HG03135 (cell line): ENCODE measurements at regions not wholly inside any gene's neighbourhood (a gene's known extent, or its start where the extent isn't known, plus 50 kb on each side); places are given as distances from the start of the nearest gene placed in this dataset.

Experiments
- ATAC-seq: cut with Tn5 transposase; IDR thresholded peaks from one replicate; pipeline ENCODE4 v1.9.1; 2021; ENCODE audit warnings: mild to moderate bottlenecking, moderate library complexity; ENCODE audit not compliant: unreplicated experiment

DNA sequence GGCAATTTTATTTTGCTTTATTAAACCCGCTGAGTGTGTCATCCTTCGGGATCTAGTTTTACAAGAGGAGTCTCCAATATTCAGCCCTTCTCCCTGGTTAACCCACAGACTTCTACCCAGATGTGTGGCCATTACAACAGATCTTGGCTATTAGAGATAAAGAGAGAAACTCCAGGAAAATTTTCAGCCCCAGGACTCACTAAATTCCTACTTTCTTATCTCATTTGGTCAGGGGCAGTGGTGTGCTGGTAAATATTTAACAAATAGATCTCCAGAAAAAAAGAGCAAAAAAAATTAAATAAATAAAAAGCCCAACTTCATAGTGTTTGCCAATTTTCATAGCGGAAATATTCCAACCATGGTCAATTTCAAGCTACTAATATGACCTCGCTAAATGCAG lies 168.4 kb downstream of the RND3 start:
- ATAC-seq: no peak

DNA sequence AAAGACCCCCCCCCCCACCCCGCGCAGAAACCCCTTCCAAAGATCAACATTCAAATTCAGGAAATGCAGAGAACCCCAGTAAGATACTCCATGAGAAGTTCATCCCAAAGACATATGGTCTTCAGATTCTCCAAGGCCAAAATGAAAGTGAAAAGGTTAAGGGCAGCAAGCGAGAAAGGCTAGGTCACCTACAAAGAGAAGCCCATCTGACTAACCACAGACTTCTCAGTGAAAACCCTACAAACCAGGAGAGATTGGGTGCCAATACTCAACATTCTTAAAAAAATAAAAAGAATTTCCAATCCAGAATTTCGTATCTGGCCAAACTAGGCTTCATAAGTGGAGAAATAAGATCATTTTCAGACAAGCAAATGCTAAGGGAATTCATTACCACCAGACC lies 175.2 kb downstream of the RND3 start:
- ATAC-seq: no peak

DNA sequence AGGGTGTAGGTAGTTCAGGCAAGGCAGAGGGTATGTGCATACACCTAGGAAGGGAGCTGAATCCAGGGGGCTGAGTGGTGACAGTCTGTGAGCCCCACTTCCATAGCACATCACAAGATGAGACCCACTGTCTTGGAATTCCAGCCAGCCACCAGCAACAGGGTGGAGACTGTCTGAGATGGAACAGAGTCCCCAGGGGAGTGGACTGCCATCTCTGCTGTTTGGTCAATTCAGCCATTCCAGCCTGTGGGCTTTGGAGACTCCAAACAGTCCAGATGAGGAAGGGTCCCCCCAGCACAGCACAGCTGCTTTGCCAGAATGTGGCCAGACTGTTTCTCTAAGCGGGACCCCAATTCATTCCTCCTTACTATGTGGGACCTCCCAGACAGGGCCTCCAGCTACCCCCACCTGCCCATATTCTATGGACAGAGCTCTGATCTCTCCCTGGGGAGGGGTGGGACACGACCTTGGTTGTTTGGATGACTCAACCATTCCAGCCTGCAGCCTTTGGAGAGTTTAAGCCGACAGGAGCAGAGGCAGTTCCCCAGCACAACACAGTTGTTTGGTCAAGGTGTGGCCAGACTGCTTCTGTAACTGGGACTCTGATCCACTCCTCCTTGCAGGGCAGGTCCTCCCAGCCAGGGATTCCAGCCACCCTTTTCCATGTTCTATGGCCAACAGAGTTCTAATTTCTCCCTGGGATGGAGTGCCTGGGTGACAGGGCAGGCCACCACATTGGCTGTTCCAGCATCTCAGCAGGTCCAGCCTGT lies 178.0 kb downstream of the RND3 start:
- ATAC-seq: no peak

DNA sequence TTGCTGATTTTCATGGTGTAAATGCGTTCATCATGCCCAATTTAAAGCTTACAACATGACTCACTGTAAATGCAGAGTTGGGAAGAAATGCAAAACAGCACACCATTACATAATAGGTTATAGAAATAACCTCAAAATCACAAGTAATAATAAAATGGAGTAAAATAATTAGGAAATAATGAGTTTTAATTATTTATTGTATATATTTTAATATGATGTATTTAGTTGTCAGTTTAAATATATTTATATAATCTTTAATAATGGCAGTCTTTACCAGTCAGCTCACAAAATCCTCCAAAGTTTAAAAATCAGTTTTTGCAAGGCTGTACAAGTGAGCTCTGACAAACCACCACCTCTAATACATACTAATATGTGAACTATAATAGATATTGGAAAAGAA lies 180.2 kb downstream of the RND3 start:
- no peak for ATAC-seq

DNA sequence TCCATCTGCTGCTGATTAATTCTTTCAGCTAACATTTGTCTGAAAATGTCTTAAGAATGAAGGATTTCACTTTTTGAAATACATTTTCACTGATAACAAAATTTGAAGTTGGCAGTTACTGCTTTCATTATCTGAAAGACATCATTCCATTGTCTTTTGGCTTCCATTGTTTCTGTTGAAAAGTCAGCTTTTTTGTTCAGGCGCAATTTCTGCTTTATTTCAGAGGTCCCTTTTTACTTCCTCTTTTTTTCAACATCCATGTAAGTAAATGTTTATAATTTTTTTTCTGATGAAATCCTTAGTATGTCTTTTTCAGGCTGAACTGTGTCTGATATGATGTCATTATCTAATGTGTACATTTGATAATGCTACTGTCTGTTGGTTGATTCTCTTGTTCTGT lies 184.2 kb downstream of the RND3 start:
- no peak for ATAC-seq

DNA sequence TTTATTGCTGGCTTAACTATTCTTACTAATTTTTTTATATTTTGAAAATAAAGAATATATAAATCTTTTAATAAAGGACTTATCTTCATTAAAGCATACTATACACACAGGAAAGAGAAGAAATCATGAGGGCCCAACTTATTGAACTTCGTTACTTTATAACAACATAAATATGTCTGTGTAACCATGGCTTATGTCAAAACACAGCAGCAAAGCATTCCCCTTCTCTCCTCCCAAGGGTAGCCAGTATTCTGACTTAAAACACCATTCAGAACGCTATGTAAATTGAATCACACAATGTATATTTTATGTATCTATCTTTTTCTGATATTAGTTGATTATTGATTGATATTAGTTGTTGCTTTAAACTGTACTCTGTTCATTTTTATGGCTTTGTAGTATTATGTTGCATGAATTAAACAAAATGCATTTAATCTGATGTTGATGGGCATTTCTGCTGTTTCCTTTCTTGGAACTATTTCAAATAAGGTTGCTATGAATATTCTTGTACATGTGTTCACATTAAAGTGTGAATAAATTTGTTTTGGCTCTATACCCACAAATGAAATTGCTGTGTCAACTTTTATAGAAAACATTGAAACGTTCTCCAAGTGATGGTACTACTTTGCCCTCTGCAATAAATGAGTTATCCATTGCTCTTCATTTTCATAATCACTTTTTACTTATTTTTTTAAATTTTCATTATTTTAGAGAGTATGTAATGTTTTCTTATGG lies 188.7 kb downstream of the RND3 start:
- ATAC-seq: no peak

DNA sequence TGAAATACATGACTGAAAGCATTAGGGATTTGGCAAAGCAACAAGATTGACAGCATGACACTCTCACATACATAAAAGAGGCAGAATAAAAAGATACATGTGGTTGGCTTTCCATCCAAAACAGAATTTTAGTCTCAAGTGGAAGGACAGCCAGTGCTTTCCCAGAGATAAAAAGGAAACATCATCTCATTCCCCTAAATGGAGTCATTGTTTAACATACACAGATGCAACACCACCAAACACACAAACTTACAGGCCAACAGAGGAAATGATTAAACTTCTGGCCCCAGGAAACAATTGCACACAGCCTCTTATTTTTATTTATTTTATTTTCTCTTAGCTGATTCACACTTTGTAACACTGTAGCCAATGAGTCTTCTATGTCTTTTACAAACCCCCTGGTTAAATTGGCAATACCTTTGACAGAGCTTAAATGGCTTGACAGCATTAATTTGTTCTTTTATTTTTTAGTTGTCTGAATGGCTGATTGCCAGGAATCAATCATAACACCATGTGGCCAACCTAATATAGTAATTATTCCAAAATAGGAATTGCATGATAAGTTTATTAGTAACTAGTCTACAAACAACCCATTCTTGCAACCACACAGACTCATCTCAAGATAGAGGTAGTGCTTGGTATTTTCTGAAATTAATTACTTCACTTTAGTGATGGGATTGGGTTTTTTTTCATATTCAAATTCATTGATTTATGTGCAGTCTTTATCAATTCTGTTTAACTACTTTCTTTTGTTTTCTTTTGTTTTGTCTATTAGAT lies 190.5 kb downstream of the RND3 start:
- ATAC-seq: no peak

DNA sequence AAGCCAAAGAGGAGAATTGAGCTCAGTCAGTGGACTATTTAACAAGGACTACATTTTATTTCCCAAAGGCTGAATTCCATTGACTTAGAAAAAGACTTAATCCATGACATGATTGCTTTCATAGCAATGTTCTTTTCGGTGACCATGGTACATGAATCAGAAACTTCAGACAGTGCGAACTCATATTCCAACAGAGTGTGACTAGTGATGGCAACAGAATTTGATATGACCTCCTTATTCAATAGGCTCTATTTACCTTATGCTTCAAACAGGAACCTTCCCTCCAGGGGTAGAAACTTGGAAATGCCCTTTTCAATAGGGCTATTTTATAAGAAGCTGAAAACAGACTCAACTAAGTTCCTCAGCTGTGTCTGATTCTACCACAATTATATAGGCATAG lies 191.9 kb downstream of the RND3 start:
- ATAC-seq: no peak

DNA sequence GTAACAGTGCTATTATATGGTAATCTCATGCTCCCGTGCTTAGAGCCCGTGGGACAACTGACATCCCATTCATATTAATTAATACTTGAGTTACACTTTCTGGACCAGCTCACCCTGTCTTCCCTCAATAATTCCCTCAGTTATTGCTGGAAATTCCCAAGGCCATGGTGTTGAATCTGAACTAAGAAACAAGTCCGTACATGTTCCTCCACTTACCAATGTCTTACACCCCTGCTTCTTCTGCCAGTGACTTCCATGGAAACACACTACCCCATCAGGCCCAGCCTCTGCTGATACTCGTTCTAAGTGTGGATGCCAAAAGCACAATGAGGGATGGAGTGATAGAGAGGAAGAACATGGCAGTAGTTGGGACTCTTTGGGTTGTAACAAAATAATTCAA lies 193.7 kb downstream of the RND3 start:
- no peak for ATAC-seq

DNA sequence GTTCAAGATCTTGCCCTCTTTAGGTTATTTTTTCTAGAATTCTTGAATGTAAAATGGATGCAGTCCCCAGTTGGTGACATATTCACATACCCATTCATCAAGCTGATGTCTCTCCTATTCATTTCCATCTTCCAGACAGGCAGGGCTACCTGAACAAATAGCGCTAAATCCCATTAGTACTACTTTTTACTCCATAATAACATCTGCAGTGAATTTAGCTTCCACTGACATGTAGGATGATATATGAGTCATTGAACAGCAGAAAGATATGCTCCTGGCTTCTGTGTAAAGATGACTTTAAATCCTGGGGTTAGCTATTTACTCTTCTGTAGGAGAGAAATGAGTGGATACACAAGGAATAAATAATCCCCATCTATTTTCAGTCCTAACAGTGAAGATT lies 194.7 kb downstream of the RND3 start:
- no peak for ATAC-seq

DNA sequence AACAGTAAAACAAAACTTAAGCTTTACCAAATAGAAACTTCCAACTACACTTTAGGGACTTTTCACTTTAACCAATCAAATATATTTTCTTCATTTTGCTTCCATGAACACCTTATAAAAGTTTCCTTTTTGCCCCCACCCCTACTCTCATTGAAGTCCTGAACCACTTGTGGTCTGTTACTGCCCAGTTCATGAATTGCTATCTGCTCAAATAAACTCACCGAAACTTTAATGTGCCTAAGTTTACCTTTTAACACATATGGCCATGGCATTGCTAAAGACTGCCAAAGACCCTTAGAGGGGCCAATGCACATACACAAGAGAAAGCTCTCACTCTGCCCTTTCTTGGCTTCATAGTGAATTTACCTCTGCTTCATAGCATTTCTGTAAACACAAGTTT lies 195.3 kb downstream of the RND3 start:
- no peak for ATAC-seq

DNA sequence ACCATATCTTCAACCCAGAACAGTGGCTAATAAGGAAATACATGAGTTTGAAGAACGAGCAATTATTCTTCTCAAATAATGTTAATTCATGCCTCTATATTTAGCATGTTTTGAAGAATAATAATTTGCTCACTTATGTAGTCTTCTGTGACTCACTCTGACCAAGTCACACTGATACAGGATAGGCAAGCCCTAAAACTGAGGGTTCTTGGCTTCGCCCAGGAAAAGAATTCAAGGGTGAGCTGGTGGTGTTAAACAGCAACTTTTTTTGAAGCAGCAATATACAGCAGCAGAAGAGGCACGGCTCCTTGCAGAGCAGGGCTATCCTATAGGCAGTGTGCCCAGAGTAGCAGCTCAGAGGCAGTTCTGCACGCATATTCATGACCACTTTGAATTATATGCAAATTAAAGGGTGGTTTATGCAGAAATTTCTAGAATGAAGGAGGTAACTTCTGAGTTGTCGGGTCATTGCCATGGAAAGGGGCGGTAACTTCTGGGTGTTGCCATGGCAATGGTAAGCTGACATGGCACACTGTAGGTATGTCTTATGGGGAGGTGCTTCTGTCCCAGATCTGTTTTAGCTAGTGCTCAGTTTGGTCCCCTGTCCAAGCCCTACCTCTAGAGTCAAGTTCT lies 200.6 kb downstream of the RND3 start:
- ATAC-seq: no peak

DNA sequence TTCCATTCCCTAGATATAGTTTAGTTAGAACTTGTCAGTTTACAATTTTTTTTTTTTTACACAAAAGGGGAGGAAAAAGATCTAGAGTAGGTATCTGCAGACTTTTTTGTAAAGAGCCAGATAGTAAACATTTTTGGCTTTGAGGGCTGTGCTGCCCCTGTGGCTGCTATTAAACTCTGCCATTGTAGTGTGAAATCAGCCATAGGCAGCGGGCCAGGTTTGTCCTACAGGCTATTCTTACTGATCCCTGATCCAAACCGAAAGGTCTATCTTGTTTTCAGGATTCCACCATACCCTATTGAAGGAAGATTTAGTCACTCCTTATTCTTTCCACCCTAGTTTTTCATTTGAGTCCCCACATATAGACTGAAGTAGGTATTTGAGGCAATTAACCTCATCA lies 203.4 kb downstream of the RND3 start:
- ATAC-seq: no peak

DNA sequence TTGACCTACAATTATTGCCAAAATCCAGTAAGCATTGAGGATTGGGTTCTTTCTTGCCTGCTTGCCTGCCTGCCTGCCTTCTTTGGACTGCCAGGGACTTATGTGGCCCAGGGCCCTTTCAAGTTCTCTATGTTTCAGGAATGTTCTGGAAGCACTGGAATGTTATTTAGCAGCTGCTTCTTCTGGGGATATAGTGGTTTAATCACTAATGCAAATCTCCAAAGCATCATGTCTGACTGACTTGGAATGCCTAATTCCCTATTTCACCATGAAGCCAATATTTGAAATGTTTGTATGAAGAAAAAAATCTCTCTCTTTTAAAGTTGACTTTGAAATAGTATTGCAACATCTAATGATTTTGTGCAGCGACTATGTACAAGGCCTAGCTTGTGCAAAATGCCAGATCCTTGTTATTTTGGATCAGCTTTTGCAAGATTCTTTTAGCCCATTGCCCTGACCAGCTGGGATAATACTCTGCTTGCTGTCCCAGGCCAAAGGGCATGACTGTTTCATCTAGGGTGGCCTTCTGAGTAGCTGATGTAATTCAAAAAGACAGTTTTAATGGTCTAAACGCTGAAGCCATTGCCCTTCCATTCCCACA lies 204.6 kb downstream of the RND3 start:
- no peak for ATAC-seq

DNA sequence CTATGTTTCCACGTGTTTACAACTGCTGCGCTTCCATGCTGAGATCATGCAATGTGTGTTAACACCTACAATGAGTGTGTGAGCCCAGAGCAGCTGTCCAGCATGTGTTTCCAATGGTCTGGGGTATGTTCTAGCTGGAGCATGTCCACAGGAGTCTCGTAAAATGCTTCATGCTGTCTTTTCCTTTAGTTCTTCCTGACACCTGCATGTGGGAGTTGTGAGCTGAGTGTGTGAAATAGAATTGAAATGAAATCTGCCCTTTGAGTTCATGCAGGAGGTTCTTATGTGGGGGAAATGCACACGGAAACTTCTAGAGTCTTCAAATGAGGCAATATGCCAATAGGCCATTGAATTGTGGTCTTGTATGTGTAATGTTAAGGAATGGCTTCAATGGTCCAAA lies 205.1 kb downstream of the RND3 start:
- no peak for ATAC-seq

DNA sequence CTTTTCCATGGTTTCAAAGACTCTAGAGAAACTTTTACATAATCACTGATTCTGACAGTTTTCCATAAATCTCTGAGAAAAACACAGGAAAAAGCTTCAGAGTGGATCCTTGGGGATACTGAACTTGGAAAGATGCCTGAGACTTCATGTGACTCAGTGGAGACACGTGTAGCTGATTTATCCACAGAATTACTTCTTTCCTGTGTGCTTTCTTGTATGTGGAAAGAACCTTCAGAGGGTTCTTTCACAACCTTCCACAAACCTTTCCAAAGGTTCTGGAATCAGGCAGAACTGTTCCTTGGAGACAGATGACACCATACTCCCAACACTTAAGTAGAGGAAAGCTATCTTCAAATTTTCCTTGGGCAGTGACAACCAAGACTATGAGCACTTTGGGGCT lies 207.2 kb downstream of the RND3 start:
- no peak for ATAC-seq

DNA sequence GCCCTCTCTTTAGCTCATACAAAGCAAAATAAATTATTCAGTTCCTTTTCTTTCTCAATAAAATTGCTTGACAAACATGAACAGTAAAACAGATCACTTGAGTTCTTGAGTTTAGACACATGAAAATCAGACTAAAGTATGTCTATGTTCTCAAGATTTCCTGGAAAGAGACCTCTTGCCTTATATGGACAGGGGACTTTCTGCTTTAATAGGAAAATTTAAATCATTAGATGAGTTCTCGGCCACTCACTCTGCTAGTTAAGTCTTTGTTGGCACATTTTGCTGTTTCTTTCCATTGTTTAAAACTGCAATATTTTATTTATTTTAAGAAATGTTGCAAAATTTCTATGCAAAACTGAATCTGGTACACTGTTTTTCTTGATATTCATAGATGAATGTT lies 207.8 kb downstream of the RND3 start:
- no peak for ATAC-seq

DNA sequence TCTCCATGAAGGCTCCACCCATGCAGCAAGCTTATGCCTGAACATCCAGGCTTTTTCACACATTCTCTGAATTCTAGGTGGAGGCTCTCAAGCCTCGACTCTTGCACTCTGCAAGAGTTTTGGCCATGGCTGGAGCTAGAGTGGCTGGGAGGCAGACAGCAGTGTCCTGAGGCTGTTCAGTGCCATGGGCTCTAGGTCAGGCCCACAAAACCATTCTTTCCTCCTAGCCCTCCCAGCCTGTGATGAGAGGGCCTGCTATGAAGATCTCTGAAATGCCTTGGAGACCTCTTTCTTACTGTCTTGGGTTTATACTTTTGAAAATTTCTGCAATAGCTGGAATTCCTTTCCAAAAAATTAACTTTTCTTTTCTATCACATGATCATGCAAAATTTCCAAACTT lies 210.7 kb downstream of the RND3 start:
- no peak for ATAC-seq

DNA sequence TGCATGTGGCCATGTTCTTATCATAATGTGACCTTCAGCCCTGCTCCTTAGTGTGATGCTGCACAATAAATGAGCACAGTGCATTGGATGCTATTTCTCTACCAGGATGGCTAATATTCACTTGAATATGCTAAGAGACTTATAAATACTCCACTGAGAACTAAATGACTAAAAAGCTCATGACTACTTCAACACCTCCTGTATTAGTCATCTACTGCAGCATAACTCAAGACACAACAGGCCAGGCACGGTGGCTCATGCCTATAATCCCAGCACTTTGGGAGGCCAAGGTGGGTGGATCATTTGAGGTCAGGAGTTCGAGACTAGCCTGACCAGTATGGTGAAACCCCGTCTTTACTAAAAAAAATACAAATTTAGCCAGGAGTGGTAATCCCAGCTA lies 213.4 kb downstream of the RND3 start:
- no peak for ATAC-seq

DNA sequence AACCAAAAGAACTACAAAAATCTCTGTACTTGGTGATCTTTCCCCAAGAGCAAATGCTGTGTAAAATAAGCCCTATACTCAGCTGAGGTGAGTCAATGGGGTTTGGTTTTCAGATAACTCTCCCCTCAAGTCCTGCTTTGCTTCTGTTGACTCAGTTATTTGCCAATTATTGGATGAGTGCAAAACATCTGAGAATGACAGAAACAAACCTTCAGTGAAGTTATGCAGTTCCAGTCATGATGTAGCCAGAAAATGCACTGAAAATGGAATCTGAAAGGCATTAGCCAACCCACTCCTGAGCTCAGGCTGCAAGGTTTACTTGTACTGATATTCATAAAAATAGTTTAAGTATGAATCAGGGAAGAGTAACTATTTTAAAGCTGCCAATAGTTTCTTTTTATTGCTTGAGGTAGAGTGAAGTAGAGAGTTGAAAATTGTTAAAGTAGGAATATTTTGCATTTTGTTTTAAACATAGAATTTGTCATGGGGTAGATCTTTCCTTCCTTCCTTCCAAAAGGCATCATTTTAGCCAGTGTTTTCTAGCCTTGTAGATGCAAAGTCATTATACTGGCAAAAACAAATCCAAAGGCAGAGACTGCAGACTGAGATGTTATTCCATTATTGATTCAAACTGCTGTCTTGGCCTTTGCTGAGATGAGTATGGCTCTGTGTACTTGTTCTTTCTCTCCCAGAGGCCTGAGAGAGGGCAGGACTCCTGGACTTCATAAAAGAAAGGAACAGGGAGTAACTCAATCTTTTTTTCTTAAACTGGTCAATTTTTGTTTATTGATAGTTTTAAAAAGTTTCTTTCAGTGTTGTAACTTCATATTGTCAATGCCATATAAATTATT lies 215.3 kb downstream of the RND3 start:
- ATAC-seq: no peak
